Ishikawa (cell line): ENCODE measurements at regions not wholly inside any gene's neighbourhood (a gene's known extent, or its start where the extent isn't known, plus 50 kb on each side); places are given as distances from the start of the nearest gene placed in this dataset.

ENCODE experiments used
- CEBPB ChIP-seq: IDR thresholded peaks from 2 replicates; pipeline ENCODE4 v1.6.1; 2012
- CREB1 ChIP-seq: IDR thresholded peaks from 2 replicates; pipeline ENCODE4 v1.6.1; 2012; ENCODE audit warnings: low read depth
- EP300 ChIP-seq: IDR thresholded peaks from 2 replicates; pipeline ENCODE4 v1.6.1; 2012; ENCODE audit warnings: borderline replicate concordance
- RAD21 ChIP-seq: IDR thresholded peaks from 2 replicates; pipeline ENCODE4 v1.6.1; 2012; ENCODE audit warnings: low read depth
- TCF12 ChIP-seq: IDR thresholded peaks from 2 replicates; pipeline ENCODE4 v1.6.1; 2012; ENCODE audit warnings: low read depth
- TEAD4 ChIP-seq: IDR thresholded peaks from 2 replicates; pipeline ENCODE4 v1.6.1; 2012
- TF ChIP-seq, protein P1 (sequence below): IDR thresholded peaks from 2 replicates; pipeline ENCODE4 v1.6.1; 2012
- TF ChIP-seq, protein P2 (sequence below): IDR thresholded peaks from 2 replicates; pipeline ENCODE4 v1.6.1; 2012; ENCODE audit warnings: low read depth, mild to moderate bottlenecking
- TF ChIP-seq, protein P3 (sequence below): IDR thresholded peaks from 2 replicates; pipeline ENCODE4 v1.6.1; 2012

DNA sequence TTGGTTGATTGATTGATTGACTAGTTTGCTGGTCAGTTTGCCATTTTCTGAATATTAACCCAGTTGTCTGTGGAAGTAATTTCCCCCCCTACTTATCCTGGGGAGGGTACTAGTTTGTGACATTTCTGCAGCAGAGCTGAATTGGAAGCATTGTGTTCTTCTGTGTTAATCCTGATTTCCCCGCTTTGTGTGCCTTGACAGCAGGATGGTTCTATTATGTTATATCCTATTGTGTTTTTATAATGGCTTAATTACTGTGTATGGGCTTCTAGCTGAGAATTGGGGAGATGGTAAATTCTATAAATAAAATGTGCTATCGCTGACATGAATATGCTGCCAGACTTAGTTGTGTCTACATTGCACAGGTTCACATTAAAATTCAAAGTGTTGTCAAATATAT lies 499.7 kb downstream of the COG6 start:
- TF ChIP-seq, protein P1, sequence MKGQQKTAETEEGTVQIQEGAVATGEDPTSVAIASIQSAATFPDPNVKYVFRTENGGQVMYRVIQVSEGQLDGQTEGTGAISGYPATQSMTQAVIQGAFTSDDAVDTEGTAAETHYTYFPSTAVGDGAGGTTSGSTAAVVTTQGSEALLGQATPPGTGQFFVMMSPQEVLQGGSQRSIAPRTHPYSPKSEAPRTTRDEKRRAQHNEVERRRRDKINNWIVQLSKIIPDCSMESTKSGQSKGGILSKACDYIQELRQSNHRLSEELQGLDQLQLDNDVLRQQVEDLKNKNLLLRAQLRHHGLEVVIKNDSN = no peak
- TF ChIP-seq TCF12 (no peak), CREB1 (no peak), RAD21 (no peak), TEAD4 (no peak), CEBPB (no peak), EP300 (no peak)
- TF ChIP-seq, protein P2, sequence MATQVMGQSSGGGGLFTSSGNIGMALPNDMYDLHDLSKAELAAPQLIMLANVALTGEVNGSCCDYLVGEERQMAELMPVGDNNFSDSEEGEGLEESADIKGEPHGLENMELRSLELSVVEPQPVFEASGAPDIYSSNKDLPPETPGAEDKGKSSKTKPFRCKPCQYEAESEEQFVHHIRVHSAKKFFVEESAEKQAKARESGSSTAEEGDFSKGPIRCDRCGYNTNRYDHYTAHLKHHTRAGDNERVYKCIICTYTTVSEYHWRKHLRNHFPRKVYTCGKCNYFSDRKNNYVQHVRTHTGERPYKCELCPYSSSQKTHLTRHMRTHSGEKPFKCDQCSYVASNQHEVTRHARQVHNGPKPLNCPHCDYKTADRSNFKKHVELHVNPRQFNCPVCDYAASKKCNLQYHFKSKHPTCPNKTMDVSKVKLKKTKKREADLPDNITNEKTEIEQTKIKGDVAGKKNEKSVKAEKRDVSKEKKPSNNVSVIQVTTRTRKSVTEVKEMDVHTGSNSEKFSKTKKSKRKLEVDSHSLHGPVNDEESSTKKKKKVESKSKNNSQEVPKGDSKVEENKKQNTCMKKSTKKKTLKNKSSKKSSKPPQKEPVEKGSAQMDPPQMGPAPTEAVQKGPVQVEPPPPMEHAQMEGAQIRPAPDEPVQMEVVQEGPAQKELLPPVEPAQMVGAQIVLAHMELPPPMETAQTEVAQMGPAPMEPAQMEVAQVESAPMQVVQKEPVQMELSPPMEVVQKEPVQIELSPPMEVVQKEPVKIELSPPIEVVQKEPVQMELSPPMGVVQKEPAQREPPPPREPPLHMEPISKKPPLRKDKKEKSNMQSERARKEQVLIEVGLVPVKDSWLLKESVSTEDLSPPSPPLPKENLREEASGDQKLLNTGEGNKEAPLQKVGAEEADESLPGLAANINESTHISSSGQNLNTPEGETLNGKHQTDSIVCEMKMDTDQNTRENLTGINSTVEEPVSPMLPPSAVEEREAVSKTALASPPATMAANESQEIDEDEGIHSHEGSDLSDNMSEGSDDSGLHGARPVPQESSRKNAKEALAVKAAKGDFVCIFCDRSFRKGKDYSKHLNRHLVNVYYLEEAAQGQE = no peak
- TF ChIP-seq, protein P3, sequence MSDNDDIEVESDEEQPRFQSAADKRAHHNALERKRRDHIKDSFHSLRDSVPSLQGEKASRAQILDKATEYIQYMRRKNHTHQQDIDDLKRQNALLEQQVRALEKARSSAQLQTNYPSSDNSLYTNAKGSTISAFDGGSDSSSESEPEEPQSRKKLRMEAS = no peak
